OCI-LY1 (cell line): ENCODE measurements at regions not wholly inside any gene's neighbourhood (a gene's known extent, or its start where the extent isn't known, plus 50 kb on each side); places are given as distances from the start of the nearest gene placed in this dataset.

ENCODE experiments used
- H2AFZ ChIP-seq: fragments of 200-600 bp; sonication (generic), shearing (Covaris generic); 2 replicates; pipeline ENCODE4 v1.6.0; 2014; ENCODE audit warnings: antibody characterized with exemption, mild to moderate bottlenecking, low read length
- H3F3A ChIP-seq: fragments of 200-600 bp; sonication (generic), shearing (Covaris generic); 2 replicates; pipeline ENCODE4 v1.6.0; 2014; ENCODE audit warnings: mild to moderate bottlenecking, antibody characterized with exemption, low read length, moderate library complexity; ENCODE audit not compliant: insufficient read depth
- H3K27ac ChIP-seq: fragments of 200-600 bp; sonication (generic); 2 replicates; pipeline ENCODE4 v1.5.1; 2014; ENCODE audit warnings: low read length, mixed run types, mild to moderate bottlenecking, low read depth; ENCODE audit not compliant: poor library complexity, severe bottlenecking
- H3K27me3 ChIP-seq: fragments of 200-600 bp; sonication (generic); 2 replicates; pipeline ENCODE4 v1.6.0; 2014; ENCODE audit warnings: antibody characterized with exemption, mild to moderate bottlenecking, low read length, moderate library complexity; ENCODE audit not compliant: insufficient read depth
- H3K36me3 ChIP-seq: fragments of 200-600 bp; sonication (generic); 2 replicates; pipeline ENCODE4 v1.6.1; 2014; ENCODE audit warnings: mild to moderate bottlenecking, antibody characterized with exemption, low read length, moderate library complexity, mixed read lengths; ENCODE audit not compliant: insufficient read depth
- H3K4me1 ChIP-seq: fragments of 200-600 bp; sonication (generic); 2 replicates; pipeline ENCODE4 v1.5.1; 2014; ENCODE audit warnings: mild to moderate bottlenecking, low read length, moderate library complexity; ENCODE audit not compliant: insufficient read depth, severe bottlenecking
- H3K4me2 ChIP-seq: fragments of 200-600 bp; sonication (generic), shearing (Covaris generic); 2 replicates; pipeline ENCODE4 v1.6.1; 2014; ENCODE audit warnings: low read length
- H3K4me3 ChIP-seq: fragments of 200-600 bp; sonication (generic); 2 replicates; pipeline ENCODE4 v1.5.1; 2014; ENCODE audit warnings: low read length, low read depth, mild to moderate bottlenecking, mixed read lengths; ENCODE audit not compliant: poor library complexity, severe bottlenecking
- H3K79me2 ChIP-seq: fragments of 200-600 bp; shearing (Covaris generic); 2 replicates; pipeline ENCODE4 v1.6.1; 2016; ENCODE audit warnings: mixed run types, low read length, mixed read lengths; ENCODE audit not compliant: insufficient read depth
- H3K9ac ChIP-seq: fragments of 200-600 bp; sonication (generic), shearing (Covaris generic); 2 replicates; pipeline ENCODE4 v1.6.1; 2014; ENCODE audit warnings: mild to moderate bottlenecking, low read length, mixed read lengths
- H3K9me2 ChIP-seq: fragments of 200-600 bp; sonication (generic), shearing (Covaris generic); 2 replicates; pipeline ENCODE4 v1.6.1; 2014; ENCODE audit warnings: low read depth, mild to moderate bottlenecking, low read length, mixed read lengths
- H3K9me3 ChIP-seq: fragments of 200-600 bp; shearing (Covaris generic); 2 replicates; pipeline ENCODE4 v1.6.1; 2014; ENCODE audit warnings: low read length, mixed read lengths
- H4K20me1 ChIP-seq: fragments of 200-600 bp; sonication (generic), shearing (Covaris generic); 2 replicates; pipeline ENCODE4 v1.6.0; 2016; ENCODE audit warnings: mild to moderate bottlenecking, low read length; ENCODE audit not compliant: insufficient read depth
- EZH2 ChIP-seq: fragments of 200-600 bp; sonication (generic), shearing (Covaris generic); IDR thresholded peaks from 2 replicates; pipeline ENCODE4 v1.8.0; 2017; ENCODE audit warnings: borderline replicate concordance, mixed run types, mild to moderate bottlenecking, antibody characterized with exemption, low read length, moderate library complexity, mixed read lengths
- TF ChIP-seq, protein P1 (sequence below): fragments of 200-600 bp; sonication (generic), shearing (Covaris generic); IDR thresholded peaks from 2 replicates; pipeline ENCODE4 v1.5.1; 2017; ENCODE audit warnings: mild to moderate bottlenecking, antibody characterized with exemption, low read length, moderate library complexity, mixed read lengths

GRCh38 chr4:166512267-166512666, 639.2 kb downstream of the TLL1 start:
- H3K9me3 ChIP-seq: no peaks in the 10 kb centered on the region
- H3K9ac ChIP-seq: no peak overlapping the region
- H4K20me1 ChIP-seq: no peaks in the 10 kb centered on the region
- H3K4me2 ChIP-seq: no peak overlapping the region
- H3K4me3 ChIP-seq: no peak overlapping the region
- no peak overlapping the region for H3K27ac ChIP-seq
- H3K79me2 ChIP-seq: no peaks in the 10 kb centered on the region
- no peaks in the 10 kb centered on the region for H3K27me3 ChIP-seq
- TF ChIP-seq, protein P1, sequence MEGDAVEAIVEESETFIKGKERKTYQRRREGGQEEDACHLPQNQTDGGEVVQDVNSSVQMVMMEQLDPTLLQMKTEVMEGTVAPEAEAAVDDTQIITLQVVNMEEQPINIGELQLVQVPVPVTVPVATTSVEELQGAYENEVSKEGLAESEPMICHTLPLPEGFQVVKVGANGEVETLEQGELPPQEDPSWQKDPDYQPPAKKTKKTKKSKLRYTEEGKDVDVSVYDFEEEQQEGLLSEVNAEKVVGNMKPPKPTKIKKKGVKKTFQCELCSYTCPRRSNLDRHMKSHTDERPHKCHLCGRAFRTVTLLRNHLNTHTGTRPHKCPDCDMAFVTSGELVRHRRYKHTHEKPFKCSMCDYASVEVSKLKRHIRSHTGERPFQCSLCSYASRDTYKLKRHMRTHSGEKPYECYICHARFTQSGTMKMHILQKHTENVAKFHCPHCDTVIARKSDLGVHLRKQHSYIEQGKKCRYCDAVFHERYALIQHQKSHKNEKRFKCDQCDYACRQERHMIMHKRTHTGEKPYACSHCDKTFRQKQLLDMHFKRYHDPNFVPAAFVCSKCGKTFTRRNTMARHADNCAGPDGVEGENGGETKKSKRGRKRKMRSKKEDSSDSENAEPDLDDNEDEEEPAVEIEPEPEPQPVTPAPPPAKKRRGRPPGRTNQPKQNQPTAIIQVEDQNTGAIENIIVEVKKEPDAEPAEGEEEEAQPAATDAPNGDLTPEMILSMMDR: no peak
- no peak for TF ChIP-seq EZH2
- no peaks in the 10 kb centered on the region for H3F3A ChIP-seq
- H2AFZ ChIP-seq: 0 out of 2 replicates have a peak overlapping the region, but pooled peaks have one; percentile 48
- H3K9me2 ChIP-seq: no peaks in the 10 kb centered on the region
- peaks cover 5% of the 10 kb centered on the region for H3K4me1 ChIP-seq
- no peaks in the 10 kb centered on the region for H3K36me3 ChIP-seq

- H3K9me3 ChIP-seq: no peaks in the 10 kb centered on the region
- H2AFZ ChIP-seq: no peak overlapping the region
- H3K27ac ChIP-seq: no peak overlapping the region
- H3K9me2 ChIP-seq: no peaks in the 10 kb centered on the region
- H3K36me3 ChIP-seq: no peaks in the 10 kb centered on the region
- TF ChIP-seq EZH2: no peak
- TF ChIP-seq, protein P1: no peak
- H3K4me2 ChIP-seq: no peak overlapping the region
- no peak overlapping the region for H3K4me3 ChIP-seq
- H3K9ac ChIP-seq: no peak overlapping the region
- H3K27me3 ChIP-seq: no peaks in the 10 kb centered on the region
- no peaks in the 10 kb centered on the region for H3F3A ChIP-seq
- no peaks in the 10 kb centered on the region for H3K79me2 ChIP-seq
- H4K20me1 ChIP-seq: no peaks in the 10 kb centered on the region
- no peaks in the 10 kb centered on the region for H3K4me1 ChIP-seq
Measured at GRCh38 chr4:166518315-166518714, 645.3 kb downstream of the TLL1 start.

DNA sequence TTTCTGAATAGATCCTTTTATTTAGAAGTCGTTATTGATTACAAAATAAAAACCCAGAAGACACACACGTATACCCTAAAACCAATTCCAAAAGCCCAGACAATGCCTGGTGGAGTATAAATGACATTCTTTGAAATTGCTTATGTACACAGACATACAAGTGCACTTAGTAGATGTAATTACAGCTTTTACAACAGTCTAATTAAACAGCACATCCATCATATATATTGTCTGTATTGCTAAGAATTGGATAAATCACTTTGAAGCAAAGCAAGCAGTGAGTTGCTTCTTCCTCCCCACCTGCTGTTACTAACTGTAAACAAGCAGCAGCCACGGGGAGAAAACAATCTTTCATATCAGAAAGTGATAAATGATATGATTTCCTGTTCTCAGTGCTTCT, 645.7 kb downstream of the TLL1 start:
- H3K79me2 ChIP-seq: no peaks in the 10 kb centered on the region
- H3K9me2 ChIP-seq: no peaks in the 10 kb centered on the region
- H3F3A ChIP-seq: no peaks in the 10 kb centered on the region
- no peaks in the 10 kb centered on the region for H3K36me3 ChIP-seq
- no peak overlapping the region for H3K4me3 ChIP-seq
- H3K9me3 ChIP-seq: no peaks in the 10 kb centered on the region
- no peaks in the 10 kb centered on the region for H3K4me1 ChIP-seq
- H3K27ac ChIP-seq: no peak overlapping the region
- H3K4me2 ChIP-seq: no peak overlapping the region
- H4K20me1 ChIP-seq: no peaks in the 10 kb centered on the region
- no peaks in the 10 kb centered on the region for H3K27me3 ChIP-seq
- no peak overlapping the region for H2AFZ ChIP-seq
- no peak overlapping the region for H3K9ac ChIP-seq
- no peak for TF ChIP-seq EZH2
- TF ChIP-seq, protein P1: no peak
